GM23338 (cell line): ENCODE measurements at regions not wholly inside any gene's neighbourhood (a gene's known extent, or its start where the extent isn't known, plus 50 kb on each side); places are given as distances from the start of the nearest gene placed in this dataset.

Source experiments
- ATAC-seq: fragments of 200-7000 bp; cut with Tn5 transposase; 3 replicates; pipeline ENCODE4 v1.9.1; 2020
- DNase-seq: peaks from one replicate; pipeline ENCODE4 v3.0.0-alpha.2; 2015; ENCODE audit warnings: low spot score
- H2AFZ ChIP-seq: fragments of 200-600 bp; sonication (generic); 2 replicates; pipeline ENCODE4 v1.8.0; 2016; ENCODE audit warnings: antibody characterized with exemption, mild to moderate bottlenecking, moderate library complexity
- H3F3A ChIP-seq: fragments of 200-600 bp; sonication (generic); replicated peaks from 2 replicates; pipeline ENCODE4 v1.8.0; 2017; ENCODE audit warnings: antibody characterized with exemption, mixed run types, low read depth
- H3K27ac ChIP-seq: fragments of 200-600 bp; sonication (generic); 2 replicates; pipeline ENCODE4 v1.6.1; 2016; ENCODE audit warnings: low read depth
- H3K27me3 ChIP-seq: fragments of 200-600 bp; sonication (generic); 2 replicates; pipeline ENCODE4 v1.8.0; 2016; ENCODE audit warnings: mild to moderate bottlenecking, mixed run types, moderate library complexity; ENCODE audit not compliant: insufficient read depth
- H3K36me3 ChIP-seq: fragments of 200-600 bp; sonication (generic); 2 replicates; pipeline ENCODE4 v1.8.0; 2016; ENCODE audit warnings: mild to moderate bottlenecking; ENCODE audit not compliant: insufficient read depth
- H3K4me1 ChIP-seq: fragments of 200-600 bp; sonication (generic); 2 replicates; pipeline ENCODE4 v1.8.0; 2016; ENCODE audit warnings: mild to moderate bottlenecking, moderate library complexity; ENCODE audit not compliant: insufficient read depth
- H3K4me2 ChIP-seq: fragments of 200-600 bp; sonication (generic); 2 replicates; pipeline ENCODE4 v1.7.1; 2017; ENCODE audit warnings: mixed run types
- H3K4me3 ChIP-seq: fragments of 200-600 bp; sonication (generic); 2 replicates; pipeline ENCODE4 v1.6.1; 2016; ENCODE audit warnings: mixed run types
- H3K79me2 ChIP-seq: fragments of 200-600 bp; sonication (generic); replicated peaks from 2 replicates; pipeline ENCODE4 v1.8.0; 2017; ENCODE audit warnings: mild to moderate bottlenecking; ENCODE audit not compliant: insufficient read depth
- H3K9me2 ChIP-seq: fragments of 200-600 bp; sonication (generic); 2 replicates; pipeline ENCODE4 v1.8.0; 2017; ENCODE audit not compliant: insufficient read depth
- H4K20me1 ChIP-seq: fragments of 200-600 bp; sonication (generic); replicated peaks from 2 replicates; pipeline ENCODE4 v1.8.0; 2017; ENCODE audit warnings: mild to moderate bottlenecking; ENCODE audit not compliant: insufficient read depth
- H3K27ac Mint-ChIP-seq: 2 replicates; pipeline ENCODE4 v1.8.0; 2020; ENCODE audit warnings: inconsistent platforms, mild to moderate bottlenecking, moderate library complexity, mixed read lengths
- H3K27me3 Mint-ChIP-seq: 3 replicates; pipeline ENCODE4 v1.8.0; 2022; ENCODE audit warnings: low read depth, mild to moderate bottlenecking, moderate library complexity, mixed read lengths, inconsistent platforms; ENCODE audit not compliant: insufficient read depth, poor library complexity
- H3K36me3 Mint-ChIP-seq: 3 replicates; pipeline ENCODE4 v1.8.0; 2021; ENCODE audit warnings: low read depth, mild to moderate bottlenecking, inconsistent platforms, moderate library complexity, mixed read lengths
- H3K4me1 Mint-ChIP-seq: 3 replicates; pipeline ENCODE4 v1.8.0; 2020; ENCODE audit warnings: mild to moderate bottlenecking, inconsistent platforms, mixed read lengths
- H3K4me3 Mint-ChIP-seq: 3 replicates; pipeline ENCODE4 v1.8.0; 2021; ENCODE audit warnings: moderate library complexity, mild to moderate bottlenecking, inconsistent platforms, mixed read lengths
- H3K9me3 Mint-ChIP-seq: 3 replicates; pipeline ENCODE4 v1.8.0; 2020; ENCODE audit warnings: moderate library complexity, mild to moderate bottlenecking, inconsistent platforms, mixed read lengths
- CREB1 ChIP-seq: fragments of 250-450 bp; sonication (Bioruptor Pico); IDR thresholded peaks from 2 replicates; pipeline ENCODE4 v1.5.0; 2020; ENCODE audit warnings: low read depth, mild to moderate bottlenecking, moderate library complexity
- ETS1 ChIP-seq: IDR thresholded peaks from 2 replicates; pipeline ENCODE4 v1.6.1; 2016; ENCODE audit warnings: antibody characterized with exemption
- NANOG ChIP-seq: IDR thresholded peaks from 2 replicates; pipeline ENCODE4 v1.6.1; 2016; ENCODE audit warnings: antibody characterized with exemption, borderline replicate concordance
- POLR2AphosphoS5 ChIP-seq: IDR thresholded peaks from 2 replicates; pipeline ENCODE4 v1.6.1; 2016; ENCODE audit warnings: antibody characterized with exemption, low read depth
- ZNF462 ChIP-seq: fragments of 250-450 bp; sonication (Bioruptor Pico); IDR thresholded peaks from 2 replicates; pipeline ENCODE4 v1.5.0; 2020; ENCODE audit warnings: mild to moderate bottlenecking, moderate library complexity

DNA sequence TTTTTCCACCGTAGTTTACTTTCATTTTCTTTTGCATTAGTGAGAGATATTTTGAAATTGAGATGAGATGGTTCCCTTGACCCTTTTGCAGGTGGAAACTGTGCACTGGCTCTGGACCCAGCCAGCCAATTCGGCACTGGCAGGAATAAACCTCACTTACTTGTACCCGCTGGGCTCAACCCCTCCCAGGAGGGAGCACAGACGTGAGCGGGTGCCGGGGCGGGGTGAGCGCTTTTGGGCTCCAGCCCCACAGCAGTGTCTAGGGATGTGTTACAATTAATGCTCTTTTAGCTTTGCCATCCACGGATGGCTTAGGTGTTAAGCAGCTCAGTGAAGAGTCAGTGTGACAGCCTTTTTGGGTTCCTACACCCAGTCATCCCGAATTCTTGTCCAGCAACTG, 766.1 kb upstream of the CHD1 start (continued):
- no peak for TF ChIP-seq ETS1
- no peak for TF ChIP-seq ZNF462 (CRISPR knock-in tag)
- TF ChIP-seq POLR2AphosphoS5, result no peak

- no peak overlapping the region for H3K4me3 Mint-ChIP-seq
Observed at GRCh38 chr5:99686538-99686937, 757.7 kb upstream of the CHD1 start.

More at GRCh38 chr5:99686538-99686937, 757.7 kb upstream of the CHD1 start:
- Histone ChIP-seq H3K79me2 (no peaks in the 10 kb centered on the region), H3K4me3 (no peak overlapping the region), H2AFZ (no peak overlapping the region), H4K20me1 (no peaks in the 10 kb centered on the region), H3K27ac (no peak overlapping the region), H3K9me2 (no peaks in the 10 kb centered on the region), H3F3A (no peaks in the 10 kb centered on the region), H3K36me3 (no peaks in the 10 kb centered on the region), H3K4me1 (no peaks in the 10 kb centered on the region), H3K27me3 (no peaks in the 10 kb centered on the region), H3K4me2 (no peak overlapping the region)
- Mint-ChIP-seq H3K27me3 (no peaks in the 10 kb centered on the region), H3K36me3 (no peaks in the 10 kb centered on the region), H3K9me3 (no peaks in the 10 kb centered on the region), H3K27ac (no peak overlapping the region), H3K4me1 (no peaks in the 10 kb centered on the region)
- no peak for DNase-seq
- TF ChIP-seq POLR2AphosphoS5, result no peak
- TF ChIP-seq NANOG, result no peak
- TF ChIP-seq CREB1 (CRISPR knock-in tag), result no peak
- no peak for ATAC-seq
